SK-N-SH (cell line): ENCODE measurements at regions not wholly inside any gene's neighbourhood (a gene's known extent, or its start where the extent isn't known, plus 50 kb on each side); places are given as distances from the start of the nearest gene placed in this dataset.

Source experiments
- CTCF ChIA-PET: fragments of 300-600, 350-600 bp; formaldehyde crosslinking; extraction: SDS; loops from one replicate; lab custom pipeline; 2021; lab: Yijun Ruan, JAX
- POLR2A ChIA-PET: fragments of 350-600 bp; sonication (Branson Sonifier 250); formaldehyde crosslinking; extraction: SDS; loops from one replicate; lab custom pipeline; 2020; ENCODE audit warnings: antibody characterized with exemption, inconsistent platforms; lab: Yijun Ruan, JAX
- DNase-seq: peaks from one replicate; pipeline ENCODE4 v3.0.0; 2012
- H2AFZ ChIP-seq: fragments of 200-600 bp; sonication (generic); 2 replicates; pipeline ENCODE4 v1.8.1; 2016; ENCODE audit warnings: antibody characterized with exemption, mild to moderate bottlenecking, low read depth
- H3F3A ChIP-seq: fragments of 200-600 bp; sonication (generic); replicated peaks from 2 replicates; pipeline ENCODE3; 2016; ENCODE audit warnings: antibody characterized with exemption, mild to moderate bottlenecking; ENCODE audit not compliant: insufficient read depth
- H3K27ac ChIP-seq, 2 experiments: fragments of 200-500 bp in 1 of 2; fragments of 200-600 bp in 1 of 2; sonication (Bioruptor generic) in 1 of 2; sonication (generic), shearing (Covaris generic) in 1 of 2; 2 replicates each; pipeline versions ENCODE4 v1.5.1 to v1.6.1; 2014 to 2016; ENCODE audit warnings: low read depth in 2 of 2, inconsistent platforms in 1 of 2, low read length in 1 of 2, mild to moderate bottlenecking in 1 of 2, mixed read lengths in 1 of 2
- H3K27me3 ChIP-seq: fragments of 200-600 bp; sonication (generic), shearing (Covaris generic); 2 replicates; pipeline ENCODE4 v1.6.1; 2016; ENCODE audit warnings: mixed run types; ENCODE audit not compliant: insufficient read depth
- H3K36me3 ChIP-seq, 2 experiments: fragments of 200-500 bp in 1 of 2; fragments of 200-600 bp in 1 of 2; sonication (Bioruptor generic) in 1 of 2; sonication (generic) in 1 of 2; replicated peaks in 1 of 2; 2 replicates each; pipeline versions ENCODE3 to v1.5.1; 2014 to 2016; ENCODE audit warnings: low read length in 1 of 2, mild to moderate bottlenecking in 1 of 2; ENCODE audit not compliant: insufficient read depth in 2 of 2, control insufficient read depth in 1 of 2
- H3K4me1 ChIP-seq, 2 experiments: fragments of 200-500 bp in 1 of 2; fragments of 200-600 bp in 1 of 2; sonication (Bioruptor generic) in 1 of 2; sonication (generic), shearing (Covaris generic) in 1 of 2; 2 replicates each; pipeline versions ENCODE4 v1.5.1 to v1.6.1; 2014 to 2016; ENCODE audit warnings: low read depth in 1 of 2, low read length in 1 of 2, mixed run types in 1 of 2; ENCODE audit not compliant: insufficient read depth in 2 of 2, control insufficient read depth in 1 of 2
- H3K4me2 ChIP-seq: fragments of 200-600 bp; sonication (generic), shearing (Covaris generic); 2 replicates; pipeline ENCODE4 v1.6.1; 2017; ENCODE audit warnings: mixed run types
- H3K4me3 ChIP-seq, 2 experiments: fragments of 200-500 bp in 1 of 2; fragments of 200-600 bp in 1 of 2; sonication (Bioruptor generic) in 1 of 2; sonication (generic), shearing (Covaris generic) in 1 of 2; 2 replicates each; pipeline versions ENCODE4 v1.5.1 to v1.8.1; 2014 to 2016; ENCODE audit warnings: low read depth in 2 of 2, inconsistent platforms in 1 of 2, low read length in 1 of 2, mild to moderate bottlenecking in 1 of 2, mixed read lengths in 1 of 2, moderate library complexity in 1 of 2
- H3K79me2 ChIP-seq: fragments of 200-600 bp; sonication (generic); 2 replicates; pipeline ENCODE4 v1.8.1; 2017; ENCODE audit warnings: mild to moderate bottlenecking; ENCODE audit not compliant: insufficient read depth
- H3K9ac ChIP-seq: fragments of 200-600 bp; sonication (generic); 2 replicates; pipeline ENCODE4 v1.6.1; 2017; ENCODE audit warnings: mixed run types
- H3K9me2 ChIP-seq: fragments of 200-600 bp; sonication (generic); 2 replicates; pipeline ENCODE4 v1.6.1; 2017; ENCODE audit warnings: mixed run types
- H3K9me3 ChIP-seq: fragments of 200-600 bp; sonication (generic); 2 replicates; pipeline ENCODE4 v1.6.1; 2017; ENCODE audit warnings: mixed run types, mild to moderate bottlenecking, moderate library complexity
- H4K20me1 ChIP-seq: fragments of 200-600 bp; sonication (generic); 2 replicates; pipeline ENCODE4 v1.6.1; 2017; ENCODE audit warnings: mild to moderate bottlenecking, mixed run types; ENCODE audit not compliant: insufficient read depth
- EZH2phosphoT487 ChIP-seq: fragments of 200-600 bp; sonication (generic); IDR thresholded peaks from 2 replicates; pipeline ENCODE4 v1.6.1; 2017; ENCODE audit warnings: low read depth, mixed run types, mild to moderate bottlenecking, antibody characterized with exemption, moderate library complexity, borderline replicate concordance
- FOXJ3 ChIP-seq: sonication (generic); formaldehyde crosslinking; IDR thresholded peaks from 2 replicates; pipeline ENCODE4 v1.5.1; 2020; ENCODE audit warnings: mild to moderate bottlenecking, missing genetic modification reagents
- GABPA ChIP-seq: IDR thresholded peaks from 2 replicates; pipeline ENCODE4 v1.4.0; 2012; ENCODE audit warnings: low read depth, mild to moderate bottlenecking
- JUND ChIP-seq: IDR thresholded peaks from 2 replicates; pipeline ENCODE4 v1.4.0; 2012
- MEF2A ChIP-seq: IDR thresholded peaks from 2 replicates; pipeline ENCODE4 v1.4.0; 2012; ENCODE audit warnings: low read depth, borderline replicate concordance
- NFIC ChIP-seq: IDR thresholded peaks from 2 replicates; pipeline ENCODE4 v1.4.0; 2012; ENCODE audit warnings: borderline replicate concordance
- RCOR1 ChIP-seq: fragments of 150-350 bp; IDR thresholded peaks from 2 replicates; pipeline ENCODE4 v1.6.1; 2017; ENCODE audit warnings: antibody characterized with exemption, low read length
- RXRA ChIP-seq: IDR thresholded peaks from 2 replicates; pipeline ENCODE4 v1.4.0; 2012; ENCODE audit warnings: low read depth, mild to moderate bottlenecking, borderline replicate concordance
- TAF1 ChIP-seq: IDR thresholded peaks from 2 replicates; pipeline ENCODE4 v1.6.1; 2012; ENCODE audit warnings: low read depth, mild to moderate bottlenecking, low read length, moderate library complexity, borderline replicate concordance
- TCF12 ChIP-seq: IDR thresholded peaks from 2 replicates; pipeline ENCODE4 v1.4.0; 2012
- TEAD4 ChIP-seq: IDR thresholded peaks from 2 replicates; pipeline ENCODE4 v1.4.0; 2012; ENCODE audit warnings: mild to moderate bottlenecking, borderline replicate concordance; ENCODE audit not compliant: insufficient read depth
- YY1 ChIP-seq: IDR thresholded peaks from 2 replicates; pipeline ENCODE4 v1.4.0; 2012; ENCODE audit warnings: low read depth, mild to moderate bottlenecking
- WGBS: methylation state at CpG from one replicate; pipeline ENCODE4 v1.1.6; 2017; ENCODE audit warnings: low lambda C conversion rate; 5-methylcytosine and 5-hydroxymethylcytosine counted together
- TF ChIP-seq, protein P1 (sequence below): fragments of 150-350 bp; IDR thresholded peaks from 2 replicates; pipeline ENCODE4 v1.6.1; 2016; ENCODE audit warnings: mild to moderate bottlenecking, low read depth, low read length
- TF ChIP-seq, protein P2 (sequence below): fragments of 200-600 bp; sonication (generic); IDR thresholded peaks from 2 replicates; pipeline ENCODE4 v1.6.1; 2017; ENCODE audit warnings: antibody characterized with exemption, mild to moderate bottlenecking, moderate library complexity
- TF ChIP-seq, protein P3 (sequence below): IDR thresholded peaks from 2 replicates; pipeline ENCODE4 v1.6.1; 2012; ENCODE audit warnings: mild to moderate bottlenecking, low read depth, low read length, moderate library complexity

DNA sequence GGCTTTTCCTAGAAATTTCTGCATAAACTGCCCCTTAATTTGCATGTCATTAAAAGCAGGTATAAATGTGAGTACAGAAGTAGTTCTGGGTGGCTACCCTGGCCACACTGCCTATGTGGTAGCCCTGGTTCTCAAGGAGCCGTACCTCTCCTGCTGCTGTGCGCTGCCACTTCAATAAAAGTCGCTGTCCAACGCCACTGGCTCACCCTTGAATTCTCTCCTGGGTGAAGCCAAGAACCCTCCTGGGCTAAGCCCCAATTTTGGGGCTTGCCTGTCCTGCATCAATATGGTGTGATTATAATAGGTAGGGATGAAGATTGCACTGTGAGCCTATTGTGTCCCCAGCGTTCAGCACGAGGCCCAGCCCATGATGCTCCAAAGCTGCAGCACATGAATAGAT, 65.6 kb upstream of the C1orf174 start:
- Histone ChIP-seq H3K27me3 (no peaks in the 10 kb centered on the region), H3K9me3 (no peaks in the 10 kb centered on the region), H3K4me1 (no peaks in the 10 kb centered on the region), H3K9me2 (no peaks in the 10 kb centered on the region), H3K4me2 (no peak overlapping the region), H3F3A (no peaks in the 10 kb centered on the region), H3K79me2 (no peaks in the 10 kb centered on the region), H2AFZ (no peak overlapping the region), H3K4me3 (no peak overlapping the region), H3K27ac (no peak overlapping the region), H3K36me3 (no peaks in the 10 kb centered on the region), H4K20me1 (no peaks in the 10 kb centered on the region), H3K9ac (no peak overlapping the region)
- TF ChIP-seq RXRA, result no peak
- TF ChIP-seq, protein P1, sequence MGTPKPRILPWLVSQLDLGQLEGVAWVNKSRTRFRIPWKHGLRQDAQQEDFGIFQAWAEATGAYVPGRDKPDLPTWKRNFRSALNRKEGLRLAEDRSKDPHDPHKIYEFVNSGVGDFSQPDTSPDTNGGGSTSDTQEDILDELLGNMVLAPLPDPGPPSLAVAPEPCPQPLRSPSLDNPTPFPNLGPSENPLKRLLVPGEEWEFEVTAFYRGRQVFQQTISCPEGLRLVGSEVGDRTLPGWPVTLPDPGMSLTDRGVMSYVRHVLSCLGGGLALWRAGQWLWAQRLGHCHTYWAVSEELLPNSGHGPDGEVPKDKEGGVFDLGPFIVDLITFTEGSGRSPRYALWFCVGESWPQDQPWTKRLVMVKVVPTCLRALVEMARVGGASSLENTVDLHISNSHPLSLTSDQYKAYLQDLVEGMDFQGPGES, result no peak
- no peak for TF ChIP-seq FOXJ3 (CRISPR knock-in tag)
- no peak for TF ChIP-seq TCF12
- TF ChIP-seq JUND, result no peak
- no peak for TF ChIP-seq NFIC
- no peak for TF ChIP-seq EZH2phosphoT487
- no peak for TF ChIP-seq YY1
- TF ChIP-seq, protein P2, sequence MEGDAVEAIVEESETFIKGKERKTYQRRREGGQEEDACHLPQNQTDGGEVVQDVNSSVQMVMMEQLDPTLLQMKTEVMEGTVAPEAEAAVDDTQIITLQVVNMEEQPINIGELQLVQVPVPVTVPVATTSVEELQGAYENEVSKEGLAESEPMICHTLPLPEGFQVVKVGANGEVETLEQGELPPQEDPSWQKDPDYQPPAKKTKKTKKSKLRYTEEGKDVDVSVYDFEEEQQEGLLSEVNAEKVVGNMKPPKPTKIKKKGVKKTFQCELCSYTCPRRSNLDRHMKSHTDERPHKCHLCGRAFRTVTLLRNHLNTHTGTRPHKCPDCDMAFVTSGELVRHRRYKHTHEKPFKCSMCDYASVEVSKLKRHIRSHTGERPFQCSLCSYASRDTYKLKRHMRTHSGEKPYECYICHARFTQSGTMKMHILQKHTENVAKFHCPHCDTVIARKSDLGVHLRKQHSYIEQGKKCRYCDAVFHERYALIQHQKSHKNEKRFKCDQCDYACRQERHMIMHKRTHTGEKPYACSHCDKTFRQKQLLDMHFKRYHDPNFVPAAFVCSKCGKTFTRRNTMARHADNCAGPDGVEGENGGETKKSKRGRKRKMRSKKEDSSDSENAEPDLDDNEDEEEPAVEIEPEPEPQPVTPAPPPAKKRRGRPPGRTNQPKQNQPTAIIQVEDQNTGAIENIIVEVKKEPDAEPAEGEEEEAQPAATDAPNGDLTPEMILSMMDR, result no peak
- TF ChIP-seq, protein P3, sequence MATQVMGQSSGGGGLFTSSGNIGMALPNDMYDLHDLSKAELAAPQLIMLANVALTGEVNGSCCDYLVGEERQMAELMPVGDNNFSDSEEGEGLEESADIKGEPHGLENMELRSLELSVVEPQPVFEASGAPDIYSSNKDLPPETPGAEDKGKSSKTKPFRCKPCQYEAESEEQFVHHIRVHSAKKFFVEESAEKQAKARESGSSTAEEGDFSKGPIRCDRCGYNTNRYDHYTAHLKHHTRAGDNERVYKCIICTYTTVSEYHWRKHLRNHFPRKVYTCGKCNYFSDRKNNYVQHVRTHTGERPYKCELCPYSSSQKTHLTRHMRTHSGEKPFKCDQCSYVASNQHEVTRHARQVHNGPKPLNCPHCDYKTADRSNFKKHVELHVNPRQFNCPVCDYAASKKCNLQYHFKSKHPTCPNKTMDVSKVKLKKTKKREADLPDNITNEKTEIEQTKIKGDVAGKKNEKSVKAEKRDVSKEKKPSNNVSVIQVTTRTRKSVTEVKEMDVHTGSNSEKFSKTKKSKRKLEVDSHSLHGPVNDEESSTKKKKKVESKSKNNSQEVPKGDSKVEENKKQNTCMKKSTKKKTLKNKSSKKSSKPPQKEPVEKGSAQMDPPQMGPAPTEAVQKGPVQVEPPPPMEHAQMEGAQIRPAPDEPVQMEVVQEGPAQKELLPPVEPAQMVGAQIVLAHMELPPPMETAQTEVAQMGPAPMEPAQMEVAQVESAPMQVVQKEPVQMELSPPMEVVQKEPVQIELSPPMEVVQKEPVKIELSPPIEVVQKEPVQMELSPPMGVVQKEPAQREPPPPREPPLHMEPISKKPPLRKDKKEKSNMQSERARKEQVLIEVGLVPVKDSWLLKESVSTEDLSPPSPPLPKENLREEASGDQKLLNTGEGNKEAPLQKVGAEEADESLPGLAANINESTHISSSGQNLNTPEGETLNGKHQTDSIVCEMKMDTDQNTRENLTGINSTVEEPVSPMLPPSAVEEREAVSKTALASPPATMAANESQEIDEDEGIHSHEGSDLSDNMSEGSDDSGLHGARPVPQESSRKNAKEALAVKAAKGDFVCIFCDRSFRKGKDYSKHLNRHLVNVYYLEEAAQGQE, result no peak
- no peak for TF ChIP-seq MEF2A
- ChIA-PET POLR2A (no interaction called here), CTCF (no interaction called here)
- DNase-seq, result no peak
- 42% methylated on average over 6 of the region's 6 CpGs for WGBS

DNA sequence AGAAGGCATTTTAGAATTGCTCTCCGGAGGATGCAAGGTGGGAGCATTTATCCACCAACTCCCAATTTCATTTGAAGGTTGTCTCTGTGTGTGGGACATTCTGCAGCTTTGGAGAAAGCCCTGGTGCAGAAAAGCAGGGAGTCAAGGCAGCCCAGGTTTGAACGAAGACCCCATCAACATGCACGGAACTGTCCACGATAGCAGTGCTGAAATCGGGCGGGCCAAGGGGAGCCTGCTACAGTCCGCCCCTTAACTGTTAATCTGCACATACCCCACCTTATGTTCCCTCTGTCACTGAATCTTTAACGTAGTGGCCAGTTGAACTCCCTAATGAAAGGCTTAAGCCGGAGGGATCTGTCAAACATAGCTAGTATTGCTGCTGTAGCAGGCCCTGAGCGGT, 68.8 kb upstream of the C1orf174 start:
- 46% methylated on average over 10 of the region's 10 CpGs for WGBS
- TF ChIP-seq, protein P3, result 0 out of 2 replicates have a peak, but pooled peaks have one; percentile 60
- TF ChIP-seq NFIC (no peak), TEAD4 (no peak), EZH2phosphoT487 (no peak), GABPA (no peak), RCOR1 (no peak), TAF1 (no peak)
- H3K4me3 ChIP-seq, result no peak overlapping the region
- H3K4me1 ChIP-seq, result no peaks in the 10 kb centered on the region
- no peak for DNase-seq
- CTCF ChIA-PET, result interaction anchor here (1.0 kb wide), 1 partner anchor 10 kb away, joined by 3 read pairs; no protein-coding TSS in a partner anchor
- no peak overlapping the region for H2AFZ ChIP-seq
- no peaks in the 10 kb centered on the region for H3K27me3 ChIP-seq
- H3K9me3 ChIP-seq, result no peaks in the 10 kb centered on the region
- no peak overlapping the region for H3K9ac ChIP-seq
- no peak overlapping the region for H3K27ac ChIP-seq
- POLR2A ChIA-PET, result no interaction called here
- no peaks in the 10 kb centered on the region for H3F3A ChIP-seq
- H3K9me2 ChIP-seq, result no peaks in the 10 kb centered on the region
- H4K20me1 ChIP-seq, result no peaks in the 10 kb centered on the region
- H3K79me2 ChIP-seq, result no peaks in the 10 kb centered on the region
- no peaks in the 10 kb centered on the region for H3K36me3 ChIP-seq
- H3K4me2 ChIP-seq, result no peak overlapping the region
